Gastroesophageal sphincter (tissue), 3 donors: ENCODE measurements at regions not wholly inside any gene's neighbourhood (a gene's known extent, or its start where the extent isn't known, plus 50 kb on each side); places are given as distances from the start of the nearest gene placed in this dataset.

ENCODE experiments used
- EP300 ChIP-seq: sonication (generic); formaldehyde crosslinking; IDR thresholded peaks from one replicate; pipeline ENCODE4 v1.6.1; 2017; ENCODE audit warnings: antibody characterized with exemption, mild to moderate bottlenecking
- POLR2AphosphoS5 ChIP-seq: sonication (generic); formaldehyde crosslinking; IDR thresholded peaks from one replicate; pipeline ENCODE4 v1.6.1; 2017; ENCODE audit warnings: antibody characterized with exemption
- TF ChIP-seq, protein P1 (sequence below), 4 experiments: fragments of 200-600 bp in 2 of 4; fragments of 450-650 bp in 2 of 4; sonication (generic) in 1 of 4; IDR thresholded peaks; one replicate each; pipeline ENCODE4 v1.5.1; 2017 to 2019; ENCODE audit warnings: antibody characterized with exemption in 4 of 4, mild to moderate bottlenecking in 2 of 4, moderate library complexity in 2 of 4

DNA sequence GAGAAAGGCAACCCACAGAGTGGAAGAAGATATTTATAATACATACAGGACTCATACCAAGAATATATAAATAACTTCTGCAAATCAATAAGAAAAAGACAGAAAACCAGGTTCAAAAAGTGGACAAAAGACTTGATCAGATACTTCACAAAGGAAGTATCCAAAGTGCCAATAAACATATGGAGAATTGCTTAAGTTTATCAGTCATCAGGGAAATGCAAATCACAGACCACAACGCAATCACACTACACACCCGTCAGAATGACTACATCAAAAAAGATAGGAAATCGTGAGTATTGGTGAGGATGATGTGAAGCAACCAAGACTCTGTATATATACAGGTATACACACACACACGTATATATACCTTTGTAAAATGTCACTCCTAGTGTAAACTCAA lies 180.6 kb downstream of the FAM43A start:
- TF ChIP-seq, protein P1, sequence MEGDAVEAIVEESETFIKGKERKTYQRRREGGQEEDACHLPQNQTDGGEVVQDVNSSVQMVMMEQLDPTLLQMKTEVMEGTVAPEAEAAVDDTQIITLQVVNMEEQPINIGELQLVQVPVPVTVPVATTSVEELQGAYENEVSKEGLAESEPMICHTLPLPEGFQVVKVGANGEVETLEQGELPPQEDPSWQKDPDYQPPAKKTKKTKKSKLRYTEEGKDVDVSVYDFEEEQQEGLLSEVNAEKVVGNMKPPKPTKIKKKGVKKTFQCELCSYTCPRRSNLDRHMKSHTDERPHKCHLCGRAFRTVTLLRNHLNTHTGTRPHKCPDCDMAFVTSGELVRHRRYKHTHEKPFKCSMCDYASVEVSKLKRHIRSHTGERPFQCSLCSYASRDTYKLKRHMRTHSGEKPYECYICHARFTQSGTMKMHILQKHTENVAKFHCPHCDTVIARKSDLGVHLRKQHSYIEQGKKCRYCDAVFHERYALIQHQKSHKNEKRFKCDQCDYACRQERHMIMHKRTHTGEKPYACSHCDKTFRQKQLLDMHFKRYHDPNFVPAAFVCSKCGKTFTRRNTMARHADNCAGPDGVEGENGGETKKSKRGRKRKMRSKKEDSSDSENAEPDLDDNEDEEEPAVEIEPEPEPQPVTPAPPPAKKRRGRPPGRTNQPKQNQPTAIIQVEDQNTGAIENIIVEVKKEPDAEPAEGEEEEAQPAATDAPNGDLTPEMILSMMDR (IDR thresholded peaks at IDR 0.05) = no peak
- TF ChIP-seq EP300 = no peak
- TF ChIP-seq POLR2AphosphoS5 = no peak
